Stomach (tissue), 4 donors: ENCODE measurements at regions not wholly inside any gene's neighbourhood (a gene's known extent, or its start where the extent isn't known, plus 50 kb on each side); places are given as distances from the start of the nearest gene placed in this dataset.

Source experiments
- CTCF ChIP-seq, 7 experiments: fragments of 450-650 bp in 4 of 7; fragments of 200-600 bp in 3 of 7; sonication (generic) in 3 of 7; IDR thresholded peaks; one replicate each; pipeline ENCODE4 v1.5.1; 2016 to 2019; ENCODE audit warnings: antibody characterized with exemption in 7 of 7, control low read depth in 2 of 7, mild to moderate bottlenecking in 1 of 7
- POLR2A ChIP-seq, 4 donors: fragments of 450-650 bp; IDR thresholded peaks; one replicate each; pipeline ENCODE4 v1.6.1; 2016; ENCODE audit warnings: antibody characterized with exemption in 4 of 4, control low read depth in 2 of 4, mild to moderate bottlenecking in 1 of 4, moderate library complexity in 1 of 4

- TF ChIP-seq POLR2A (IDR thresholded peaks at IDR 0.05) (no peak), CTCF (IDR thresholded peaks at IDR 0.05) (no peak)
These were observed 589.1 kb downstream of the PTPRU start for GRCh38 chr1:29825274-29825940.
